ENCODE measurements at regions not wholly inside any gene's neighbourhood (a gene's known extent, or its start where the extent isn't known, plus 50 kb on each side); places are given as distances from the start of the nearest gene placed in this dataset.

GRCh38 chr21:22063140-22063539 is 1064.9 kb downstream of the NCAM2 start:
- Histone ChIP-seq H3K4me1 (ENCODE audit: insufficient read depth, low read length) (no peaks in the 10 kb centered on the region), H3K4me3 (ENCODE audit: low read length) (no peak overlapping the region), H3K27me3 (ENCODE audit: control insufficient read depth in 1 of 2, insufficient read depth in 2 of 2, low read length in 2 of 2) (no peaks in the 10 kb centered on the region), H3K27ac (ENCODE audit: low read depth in 1 of 2, low read length in 2 of 2) (no peak overlapping the region), H3K36me3 (ENCODE audit: insufficient read depth, low read length) (no peaks in the 10 kb centered on the region), H3K9me3 (ENCODE audit: control insufficient read depth in 1 of 2, insufficient read depth in 1 of 2, low read length in 2 of 2) (no peaks in the 10 kb centered on the region)
- no peak for TF ChIP-seq CTCF (IDR thresholded peaks at IDR 0.05)
- H3K4me1 Mint-ChIP-seq (ENCODE audit: low read depth) = no peaks in the 10 kb centered on the region
- no peaks in the 10 kb centered on the region for H3K36me3 Mint-ChIP-seq (ENCODE audit: low read depth)
- H3K4me3 Mint-ChIP-seq = no peak overlapping the region
- H3K27ac Mint-ChIP-seq = no peak overlapping the region
- no peak for DNase-seq
- ATAC-seq (ENCODE audit: poor library complexity) = no peak
- no peaks in the 10 kb centered on the region for H3K27me3 Mint-ChIP-seq
- ChIA-PET CTCF (no interaction called here), POLR2A (no interaction called here)
- intact Hi-C loops (cut with DNase I, micrococcal nuclease) = no loop called here
- H3K9me3 Mint-ChIP-seq = peaks cover 5% of the 10 kb centered on the region

GRCh38 chr21:22076471-22076870 is 1078.3 kb downstream of the NCAM2 start:
- no peak overlapping the region for H3K27ac Mint-ChIP-seq
- ChIA-PET CTCF (no interaction called here), POLR2A (no interaction called here)
- H3K36me3 Mint-ChIP-seq (ENCODE audit: low read depth) = no peaks in the 10 kb centered on the region
- no peaks in the 10 kb centered on the region for H3K4me1 Mint-ChIP-seq (ENCODE audit: low read depth)
- ATAC-seq (ENCODE audit: poor library complexity) (no peak), DNase-seq (no peak)
- H3K27me3 Mint-ChIP-seq = no peaks in the 10 kb centered on the region
- Histone ChIP-seq H3K27me3 (ENCODE audit: control insufficient read depth in 1 of 2, insufficient read depth in 2 of 2, low read length in 2 of 2) (no peaks in the 10 kb centered on the region), H3K9me3 (ENCODE audit: control insufficient read depth in 1 of 2, insufficient read depth in 1 of 2, low read length in 2 of 2) (no peaks in the 10 kb centered on the region), H3K4me3 (ENCODE audit: low read length) (no peak overlapping the region), H3K27ac (ENCODE audit: low read depth in 1 of 2, low read length in 2 of 2) (no peak overlapping the region), H3K4me1 (ENCODE audit: insufficient read depth, low read length) (no peaks in the 10 kb centered on the region), H3K36me3 (ENCODE audit: insufficient read depth, low read length) (no peaks in the 10 kb centered on the region)
- intact Hi-C loops (cut with DNase I, micrococcal nuclease) = no loop called here
- no peak for TF ChIP-seq CTCF (IDR thresholded peaks at IDR 0.05)
- no peak overlapping the region for H3K4me3 Mint-ChIP-seq
- H3K9me3 Mint-ChIP-seq = peaks cover 2% of the 10 kb centered on the region

GRCh38 chr21:22083899-22084298 is 1085.7 kb downstream of the NCAM2 start:
- ChIA-PET POLR2A (no interaction called here), CTCF (no interaction called here)
- ATAC-seq (ENCODE audit: poor library complexity) (no peak), DNase-seq (no peak)
- intact Hi-C loops (cut with DNase I, micrococcal nuclease) = no loop called here
- Mint-ChIP-seq H3K9me3 (no peaks in the 10 kb centered on the region), H3K27ac (no peak overlapping the region), H3K4me1 (ENCODE audit: low read depth) (no peaks in the 10 kb centered on the region), H3K36me3 (ENCODE audit: low read depth) (no peaks in the 10 kb centered on the region), H3K4me3 (no peak overlapping the region), H3K27me3 (no peaks in the 10 kb centered on the region)
- H3K4me1 ChIP-seq (ENCODE audit: insufficient read depth, low read length) = no peaks in the 10 kb centered on the region
- no peaks in the 10 kb centered on the region for H3K36me3 ChIP-seq (ENCODE audit: insufficient read depth, low read length)
- H3K27me3 ChIP-seq (ENCODE audit: control insufficient read depth in 1 of 2, insufficient read depth in 2 of 2, low read length in 2 of 2) = no peaks in the 10 kb centered on the region
- no peak overlapping the region for H3K4me3 ChIP-seq (ENCODE audit: low read length)
- no peaks in the 10 kb centered on the region for H3K9me3 ChIP-seq (ENCODE audit: control insufficient read depth in 1 of 2, insufficient read depth in 1 of 2, low read length in 2 of 2)
- no peak for TF ChIP-seq CTCF (IDR thresholded peaks at IDR 0.05)
- H3K27ac ChIP-seq (ENCODE audit: low read depth in 1 of 2, low read length in 2 of 2) = no peak overlapping the region

Data from CD4-positive, alpha-beta T cell (primary cell).